Tibial artery (tissue), 4 donors: ENCODE measurements at regions not wholly inside any gene's neighbourhood (a gene's known extent, or its start where the extent isn't known, plus 50 kb on each side); places are given as distances from the start of the nearest gene placed in this dataset.

ENCODE experiments used
- DNase-seq, 2 donors: peaks; one replicate each; pipeline ENCODE4 v3.0.0-alpha.2; 2019
- H3K27ac ChIP-seq, 2 donors: fragments of 200-600 bp; sonication (generic) in 1 of 2; 1 replicate in 1 of 2; 2 replicates in 1 of 2; pipeline ENCODE4 v1.5.1; 2018 to 2019; ENCODE audit warnings: mild to moderate bottlenecking in 1 of 2
- H3K27me3 ChIP-seq, 2 donors: fragments of 200-600 bp; sonication (generic) in 1 of 2; one replicate each; pipeline versions ENCODE4 v1.5.1 to v1.6.0; 2016 to 2019
- H3K36me3 ChIP-seq, 3 donors: fragments of 200-600 bp; sonication (generic) in 2 of 3; one replicate each; pipeline ENCODE4 v1.5.1; 2016 to 2019; ENCODE audit warnings: mild to moderate bottlenecking in 2 of 3
- H3K4me1 ChIP-seq, 4 donors: fragments of 200-600 bp; sonication (generic) in 2 of 4; 1 replicate in 3 of 4; 2 replicates in 1 of 4; pipeline ENCODE4 v1.5.1; 2016 to 2019
- H3K4me3 ChIP-seq, 2 donors: fragments of 200-600 bp; sonication (generic) in 1 of 2; 1 replicate in 1 of 2; 2 replicates in 1 of 2; pipeline ENCODE4 v1.5.1; 2018 to 2019; ENCODE audit warnings: mild to moderate bottlenecking in 2 of 2
- H3K9me3 ChIP-seq, 3 donors: fragments of 200-600 bp; sonication (generic) in 1 of 3; one replicate each; pipeline ENCODE4 v1.5.1; 2016 to 2019
- CTCF ChIP-seq, 2 experiments: fragments of 200-600 bp in 1 of 2; fragments of 450-650 bp in 1 of 2; IDR thresholded peaks; one replicate each; pipeline ENCODE4 v1.5.1; 2017 to 2019; ENCODE audit warnings: antibody characterized with exemption in 2 of 2, mild to moderate bottlenecking in 1 of 2, moderate library complexity in 1 of 2
- intact Hi-C: fragments of 100-400 bp; cut with DNase I; formaldehyde crosslinking; loops from one replicate; pipeline ENCODE4 v1.15.0; 2023; ENCODE audit warnings: low total_unique reads

- no peak overlapping the region for H3K4me3 ChIP-seq
- no peak overlapping the region for H3K27ac ChIP-seq
- H3K27me3 ChIP-seq, result peaks cover 0 to 21% of the 10 kb centered on the region in 2 donors
- H3K36me3 ChIP-seq, result no peaks in the 10 kb centered on the region
- DNase-seq, result no peak
- no peak for TF ChIP-seq CTCF (IDR thresholded peaks at IDR 0.05)
- H3K4me1 ChIP-seq, result no peaks in the 10 kb centered on the region
- no peaks in the 10 kb centered on the region for H3K9me3 ChIP-seq
- intact Hi-C loops, result no loop called here
Measured at GRCh38 chr11:120028181-120028896, 109.6 kb downstream of the TRIM29 start.

GRCh38 chr11:120027546-120028180 lies 110.2 kb downstream of the TRIM29 start:
- no peaks in the 10 kb centered on the region for H3K4me1 ChIP-seq
- intact Hi-C loops, result no loop called here
- no peak overlapping the region for H3K27ac ChIP-seq
- H3K27me3 ChIP-seq, result peaks cover 0 to 28% of the 10 kb centered on the region in 2 donors
- no peaks in the 10 kb centered on the region for H3K36me3 ChIP-seq
- TF ChIP-seq CTCF (IDR thresholded peaks at IDR 0.05), result no peak
- DNase-seq, result no peak
- H3K9me3 ChIP-seq, result no peaks in the 10 kb centered on the region
- H3K4me3 ChIP-seq, result no peak overlapping the region

- DNase-seq, result no peak
- Histone ChIP-seq H3K36me3 (no peaks in the 10 kb centered on the region), H3K27ac (no peak overlapping the region), H3K4me3 (no peak overlapping the region), H3K4me1 (no peaks in the 10 kb centered on the region), H3K27me3 (peaks cover 0 to 28% of the 10 kb centered on the region in 2 donors), H3K9me3 (no peaks in the 10 kb centered on the region)
- no peak for TF ChIP-seq CTCF (IDR thresholded peaks at IDR 0.05)
- intact Hi-C loops, result no loop called here
Measured at GRCh38 chr11:120025606-120026335, 112.1 kb downstream of the TRIM29 start.

GRCh38 chr11:120024586-120024985 lies 113.3 kb downstream of the TRIM29 start:
- H3K36me3 ChIP-seq, result no peaks in the 10 kb centered on the region
- intact Hi-C loops, result no loop called here
- H3K4me3 ChIP-seq, result no peak overlapping the region
- no peak overlapping the region for H3K27ac ChIP-seq
- H3K9me3 ChIP-seq, result no peaks in the 10 kb centered on the region
- TF ChIP-seq CTCF (IDR thresholded peaks at IDR 0.05), result no peak
- H3K4me1 ChIP-seq, result no peaks in the 10 kb centered on the region
- peaks cover 0 to 28% of the 10 kb centered on the region in 2 donors for H3K27me3 ChIP-seq
- no peak for DNase-seq

- intact Hi-C loops, result no loop called here
- DNase-seq, result no peak
Measured at GRCh38 chr11:120024046-120024445, 113.9 kb downstream of the TRIM29 start.

More at GRCh38 chr11:120024046-120024445, 113.9 kb downstream of the TRIM29 start:
- Histone ChIP-seq H3K9me3 (no peaks in the 10 kb centered on the region), H3K27me3 (peaks cover 0 to 31% of the 10 kb centered on the region in 2 donors), H3K4me1 (no peaks in the 10 kb centered on the region), H3K36me3 (no peaks in the 10 kb centered on the region), H3K4me3 (no peak overlapping the region), H3K27ac (no peak overlapping the region)
- no peak for TF ChIP-seq CTCF (IDR thresholded peaks at IDR 0.05)
